B cell (primary cell): ENCODE measurements at regions not wholly inside any gene's neighbourhood (a gene's known extent, or its start where the extent isn't known, plus 50 kb on each side); places are given as distances from the start of the nearest gene placed in this dataset.

ENCODE experiments used
- CTCF ChIP-seq: fragments of 200-600 bp; IDR thresholded peaks from one replicate; pipeline ENCODE4 v1.8.0; 2022; ENCODE audit warnings: antibody characterized with exemption, mild to moderate bottlenecking
- EZH2 ChIP-seq: IDR thresholded peaks from 2 replicates; pipeline ENCODE4 v1.6.1; 2012; ENCODE audit warnings: borderline replicate concordance, low read depth, mild to moderate bottlenecking, moderate library complexity, low read length; ENCODE audit not compliant: insufficient read depth, poor library complexity, severe bottlenecking

GRCh38 chr18:1875219-1875618 lies 696.1 kb downstream of the METTL4 start:
- TF ChIP-seq EZH2 (no peak), CTCF (no peak)
